Nucleus accumbens (tissue), 56 donors: ENCODE measurements at regions not wholly inside any gene's neighbourhood (a gene's known extent, or its start where the extent isn't known, plus 50 kb on each side); places are given as distances from the start of the nearest gene placed in this dataset.
"Not testable (repeated sequence)": the region's sequence is repeated elsewhere in the genome, so short reads cannot be mapped to it uniquely, and the experiment has no call there.

ENCODE experiments used
- DNase-seq, 56 donors: peaks; one replicate each; lab custom pipeline; 2025; lab: John Stamatoyannopoulos, UW

- DNase-seq, result no peak
These were observed 158.4 kb downstream of the DUSP10 start for GRCh38 chr1:221583465-221583864.

GRCh38 chr1:221587013-221587412, 154.9 kb downstream of the DUSP10 start:
- DNase-seq, result not testable (repeated sequence)

GRCh38 chr1:221591250-221591649, 150.6 kb downstream of the DUSP10 start:
- DNase-seq, result not testable (repeated sequence)

- no peak for DNase-seq
These were observed 147.3 kb downstream of the DUSP10 start for GRCh38 chr1:221594576-221594975.

- DNase-seq, result peak in 14 of 56 donors; percentile 1 to 44 (median 9)
These were observed 143.8 kb downstream of the DUSP10 start for GRCh38 chr1:221598122-221598521.

- no peak for DNase-seq
These were observed 140.7 kb downstream of the DUSP10 start for GRCh38 chr1:221601166-221601565.

- no peak for DNase-seq
These were observed 139.1 kb downstream of the DUSP10 start for GRCh38 chr1:221602830-221603229.

- not testable (repeated sequence) for DNase-seq
These were observed 137.5 kb downstream of the DUSP10 start for GRCh38 chr1:221604390-221604789.

- no peak for DNase-seq
These were observed 136.9 kb downstream of the DUSP10 start for GRCh38 chr1:221604948-221605347.

GRCh38 chr1:221605569-221605968, 136.3 kb downstream of the DUSP10 start:
- no peak for DNase-seq

- DNase-seq, result no peak
These were observed 135.6 kb downstream of the DUSP10 start for GRCh38 chr1:221606256-221606655.

- no peak for DNase-seq
These were observed 133.0 kb downstream of the DUSP10 start for GRCh38 chr1:221608835-221609320.

GRCh38 chr1:221611656-221612046, 130.2 kb downstream of the DUSP10 start:
- no peak for DNase-seq

GRCh38 chr1:221612047-221612777, 129.7 kb downstream of the DUSP10 start:
- DNase-seq, result peak in 1 of 56 donors; percentile 44

GRCh38 chr1:221620437-221621384, 121.2 kb downstream of the DUSP10 start:
- no peak for DNase-seq

GRCh38 chr1:221621683-221622082, 120.2 kb downstream of the DUSP10 start:
- no peak for DNase-seq

- no peak for DNase-seq
These were observed 119.5 kb downstream of the DUSP10 start for GRCh38 chr1:221622389-221622788.

- DNase-seq, result no peak
These were observed 116.9 kb downstream of the DUSP10 start for GRCh38 chr1:221625026-221625425.

GRCh38 chr1:221626041-221626440, 115.8 kb downstream of the DUSP10 start:
- no peak for DNase-seq

GRCh38 chr1:221630236-221630635, 111.7 kb downstream of the DUSP10 start:
- no peak for DNase-seq

GRCh38 chr1:221631556-221631955, 110.3 kb downstream of the DUSP10 start:
- DNase-seq, result no peak
